Stimulated activated CD8-positive, alpha-beta memory T cell treated with anti-CD3 and anti-CD28 coated beads, Interleukin-4, amount 100 ng/mL, for 24 hours (primary cell): ENCODE measurements at regions not wholly inside any gene's neighbourhood (a gene's known extent, or its start where the extent isn't known, plus 50 kb on each side); places are given as distances from the start of the nearest gene placed in this dataset.

ENCODE experiments used
- DNase-seq: peaks from one replicate; pipeline ENCODE4 v3.0.0-alpha.2; 2020; ENCODE audit warnings: low read depth

- no peak for DNase-seq
These were observed 78.3 kb upstream of the RASGEF1B start for GRCh38 chr4:81549984-81550383.

- DNase-seq = no peak
These were observed 75.1 kb upstream of the RASGEF1B start for GRCh38 chr4:81546777-81547176.

- no peak for DNase-seq
These were observed 69.6 kb upstream of the RASGEF1B start for GRCh38 chr4:81541161-81541945.

DNA sequence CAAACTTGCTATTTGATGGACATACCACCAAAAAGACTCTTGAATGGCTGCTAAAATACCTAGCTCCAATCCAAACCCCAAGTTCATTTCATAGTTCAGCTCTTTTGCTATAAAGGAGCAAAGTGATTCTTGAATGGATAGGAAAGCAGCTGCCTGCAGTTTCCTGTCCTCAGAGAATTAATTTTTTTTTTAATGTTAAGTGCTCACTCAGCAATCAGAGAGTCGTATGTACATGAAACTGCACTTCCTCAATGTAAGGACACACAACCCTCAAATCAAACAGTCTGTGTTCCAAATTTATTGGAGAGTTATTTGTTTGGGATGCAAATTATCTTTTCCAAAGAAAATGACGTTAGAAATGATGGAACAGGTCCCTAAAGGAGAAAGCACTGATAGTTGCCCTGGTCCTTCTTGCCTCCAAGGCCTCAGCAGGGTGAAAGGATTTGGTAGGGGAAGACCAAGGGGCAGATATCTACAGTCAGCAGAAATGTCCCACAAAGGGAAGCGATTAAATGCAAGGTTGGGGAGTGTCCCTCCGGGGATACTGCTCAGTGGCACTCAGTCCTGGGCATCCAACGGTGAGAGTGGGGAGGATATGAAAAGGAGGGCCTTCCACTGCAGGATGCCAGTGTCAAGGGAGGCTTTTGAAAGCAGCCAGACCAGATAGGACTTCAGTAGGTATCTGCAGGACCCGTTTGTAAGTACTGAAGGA lies 67.2 kb upstream of the RASGEF1B start:
- no peak for DNase-seq

GRCh38 chr4:81531410-81531809 lies 59.7 kb upstream of the RASGEF1B start:
- no peak for DNase-seq

- DNase-seq = no peak
These were observed 57.3 kb upstream of the RASGEF1B start for GRCh38 chr4:81528979-81529378.

DNA sequence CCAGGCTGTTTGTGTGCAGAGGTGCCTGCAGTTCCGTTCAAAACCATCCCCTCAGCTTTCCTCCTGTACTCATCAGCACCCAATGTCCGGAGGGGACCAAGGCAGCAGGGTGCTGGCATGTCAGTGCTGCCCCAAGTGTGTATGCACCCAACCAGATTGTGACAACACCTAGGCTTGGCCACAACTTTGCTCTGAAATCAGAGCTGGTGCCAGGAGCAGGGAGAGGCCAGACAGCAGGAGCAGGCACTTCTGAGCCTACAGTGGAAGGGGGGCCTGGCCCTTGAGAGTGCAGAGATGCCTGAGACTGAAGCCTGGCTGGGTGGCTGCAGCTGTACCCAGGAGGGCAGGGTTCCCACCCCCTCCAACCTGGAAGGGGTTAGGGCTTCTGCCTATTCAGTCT lies 56.5 kb upstream of the RASGEF1B start:
- DNase-seq = no peak

DNA sequence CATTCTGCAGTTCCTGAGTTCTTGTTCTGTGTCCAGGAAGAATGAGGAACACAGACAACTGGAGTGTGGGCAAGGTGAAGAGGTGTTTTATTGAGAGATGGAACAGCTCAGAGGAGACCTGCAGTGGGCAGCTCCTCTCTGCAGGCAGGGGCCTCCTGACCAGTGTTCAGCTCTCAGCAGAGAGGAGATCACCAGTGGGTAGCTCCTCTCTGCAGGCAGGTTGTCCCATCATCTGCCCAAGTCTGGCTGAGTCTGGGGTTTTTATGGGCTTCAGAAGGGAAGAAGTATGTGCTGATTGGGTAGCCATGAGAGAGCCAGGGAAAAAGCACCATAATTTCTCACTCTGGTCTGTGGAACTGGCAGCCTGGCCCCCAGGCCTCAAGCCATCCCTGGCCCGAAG lies 56.0 kb upstream of the RASGEF1B start:
- DNase-seq = no peak

- DNase-seq = no peak
These were observed 55.4 kb upstream of the RASGEF1B start for GRCh38 chr4:81527115-81527514.

DNA sequence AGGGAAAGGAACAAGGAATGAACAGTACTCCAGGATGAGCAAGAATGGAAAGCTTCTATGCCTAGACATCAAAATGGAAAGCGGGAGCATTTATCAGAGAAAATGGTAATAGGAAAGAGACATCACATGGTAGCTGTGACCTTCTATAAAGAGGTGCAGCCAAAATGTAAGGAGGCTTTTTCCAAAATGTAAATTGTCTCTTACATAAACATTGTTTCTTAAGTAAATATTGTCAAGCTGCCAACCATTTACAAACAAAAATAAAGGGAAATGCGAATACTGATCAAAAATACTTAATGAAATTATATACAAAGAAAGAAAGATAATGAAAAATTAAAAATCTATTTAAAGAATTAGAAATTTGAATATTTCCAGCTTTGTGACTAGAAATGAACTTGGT lies 55.0 kb upstream of the RASGEF1B start:
- DNase-seq = no peak

- no peak for DNase-seq
These were observed 52.1 kb upstream of the RASGEF1B start for GRCh38 chr4:81523672-81524327.

- no peak for DNase-seq
These were observed 51.0 kb upstream of the RASGEF1B start for GRCh38 chr4:81522711-81523110.

GRCh38 chr4:81521708-81522107 lies 50.0 kb upstream of the RASGEF1B start:
- DNase-seq = no peak
